Immature natural killer cell (primary cell): ENCODE measurements at regions not wholly inside any gene's neighbourhood (a gene's known extent, or its start where the extent isn't known, plus 50 kb on each side); places are given as distances from the start of the nearest gene placed in this dataset.

Experiments used
- DNase-seq, 3 donors: peaks; one replicate each; pipeline ENCODE4 v3.0.0; 2022; ENCODE audit warnings: mixed read lengths in 1 of 3
- H3K27ac Mint-ChIP-seq, 6 donors: one replicate each; pipeline ENCODE4 v1.8.0; 2020; ENCODE audit warnings: mixed read lengths in 6 of 6, mild to moderate bottlenecking in 5 of 6, inconsistent platforms in 4 of 6, moderate library complexity in 3 of 6
- H3K27me3 Mint-ChIP-seq, 3 donors: one replicate each; pipeline ENCODE4 v1.8.0; 2020 to 2021; ENCODE audit warnings: low read depth in 3 of 3, mild to moderate bottlenecking in 3 of 3, mixed read lengths in 3 of 3, moderate library complexity in 3 of 3, inconsistent platforms in 1 of 3
- H3K36me3 Mint-ChIP-seq, 3 donors: one replicate each; pipeline ENCODE4 v1.8.0; 2020; ENCODE audit warnings: mixed read lengths in 3 of 3, inconsistent platforms in 2 of 3, mild to moderate bottlenecking in 2 of 3
- H3K4me1 Mint-ChIP-seq, 2 donors: one replicate each; pipeline ENCODE4 v1.8.0; 2020; ENCODE audit warnings: inconsistent platforms in 2 of 2, mild to moderate bottlenecking in 2 of 2, mixed read lengths in 2 of 2, moderate library complexity in 1 of 2
- H3K4me3 Mint-ChIP-seq, 5 donors: one replicate each; pipeline ENCODE4 v1.8.0; 2020; ENCODE audit warnings: mild to moderate bottlenecking in 5 of 5, mixed read lengths in 5 of 5, inconsistent platforms in 3 of 5, moderate library complexity in 3 of 5
- H3K9me3 Mint-ChIP-seq, 6 donors: one replicate each; pipeline ENCODE4 v1.8.0; 2020; ENCODE audit warnings: mild to moderate bottlenecking in 6 of 6, mixed read lengths in 6 of 6, inconsistent platforms in 4 of 6, moderate library complexity in 3 of 6

- Mint-ChIP-seq H3K36me3 (no peaks in the 10 kb centered on the region), H3K9me3 (peaks cover 3 to 49% (median 8%) of the 10 kb centered on the region in 6 donors), H3K27ac (no peak overlapping the region), H3K4me3 (no peak overlapping the region), H3K4me1 (no peaks in the 10 kb centered on the region), H3K27me3 (no peaks in the 10 kb centered on the region)
- no peak for DNase-seq
Measured at GRCh38 chr4:27917381-27917780, 1056.7 kb downstream of the STIM2 start.

GRCh38 chr4:27921231-27921630, 1060.6 kb downstream of the STIM2 start:
- Mint-ChIP-seq H3K27ac (no peak overlapping the region), H3K9me3 (peaks cover 2 to 51% (median 9%) of the 10 kb centered on the region in 6 donors), H3K4me3 (no peak overlapping the region), H3K4me1 (no peaks in the 10 kb centered on the region), H3K36me3 (no peaks in the 10 kb centered on the region), H3K27me3 (peaks cover 0 to 2% (median 0%) of the 10 kb centered on the region in 3 donors)
- DNase-seq: no peak

- H3K4me1 Mint-ChIP-seq: no peaks in the 10 kb centered on the region
- no peak overlapping the region for H3K27ac Mint-ChIP-seq
- H3K4me3 Mint-ChIP-seq: no peak overlapping the region
- DNase-seq: no peak
- H3K9me3 Mint-ChIP-seq: peaks cover 9 to 43% (median 16%) of the 10 kb centered on the region in 6 donors
- no peaks in the 10 kb centered on the region for H3K36me3 Mint-ChIP-seq
- peaks cover 0 to 2% (median 0%) of the 10 kb centered on the region in 3 donors for H3K27me3 Mint-ChIP-seq
Measured at GRCh38 chr4:27928761-27929540, 1068.3 kb downstream of the STIM2 start.

GRCh38 chr4:27930291-27930690, 1069.7 kb downstream of the STIM2 start:
- H3K36me3 Mint-ChIP-seq: no peaks in the 10 kb centered on the region
- no peak overlapping the region for H3K27ac Mint-ChIP-seq
- DNase-seq: no peak
- H3K9me3 Mint-ChIP-seq: peaks cover 9 to 43% (median 17%) of the 10 kb centered on the region in 6 donors
- H3K27me3 Mint-ChIP-seq: peaks cover 0 to 2% (median 0%) of the 10 kb centered on the region in 3 donors
- H3K4me1 Mint-ChIP-seq: no peaks in the 10 kb centered on the region
- no peak overlapping the region for H3K4me3 Mint-ChIP-seq

- Mint-ChIP-seq H3K36me3 (no peaks in the 10 kb centered on the region), H3K27me3 (peaks cover 0 to 2% (median 0%) of the 10 kb centered on the region in 3 donors), H3K4me3 (no peak overlapping the region), H3K9me3 (peaks cover 7 to 46% (median 19%) of the 10 kb centered on the region in 6 donors), H3K4me1 (no peaks in the 10 kb centered on the region), H3K27ac (no peak overlapping the region)
- no peak for DNase-seq
Measured at GRCh38 chr4:27930976-27931375, 1070.3 kb downstream of the STIM2 start.

- no peak for DNase-seq
- H3K4me3 Mint-ChIP-seq: no peak overlapping the region
- peaks cover 0 to 2% (median 0%) of the 10 kb centered on the region in 3 donors for H3K27me3 Mint-ChIP-seq
- no peaks in the 10 kb centered on the region for H3K36me3 Mint-ChIP-seq
- no peak overlapping the region for H3K27ac Mint-ChIP-seq
- H3K9me3 Mint-ChIP-seq: peaks cover 7 to 42% (median 19%) of the 10 kb centered on the region in 6 donors
- no peaks in the 10 kb centered on the region for H3K4me1 Mint-ChIP-seq
Measured at GRCh38 chr4:27931584-27931983, 1070.9 kb downstream of the STIM2 start.

GRCh38 chr4:27934871-27935270, 1074.2 kb downstream of the STIM2 start:
- Mint-ChIP-seq H3K4me1 (no peaks in the 10 kb centered on the region), H3K27ac (no peak overlapping the region), H3K36me3 (no peaks in the 10 kb centered on the region), H3K4me3 (no peak overlapping the region), H3K27me3 (no peaks in the 10 kb centered on the region), H3K9me3 (peaks cover 0 to 24% (median 10%) of the 10 kb centered on the region in 6 donors)
- no peak for DNase-seq

GRCh38 chr4:27946799-27947198, 1086.2 kb downstream of the STIM2 start:
- H3K36me3 Mint-ChIP-seq: no peaks in the 10 kb centered on the region
- peaks cover under 1 to 23% (median 11%) of the 10 kb centered on the region in 6 donors for H3K9me3 Mint-ChIP-seq
- H3K4me1 Mint-ChIP-seq: no peaks in the 10 kb centered on the region
- H3K27me3 Mint-ChIP-seq: no peaks in the 10 kb centered on the region
- H3K4me3 Mint-ChIP-seq: no peak overlapping the region
- H3K27ac Mint-ChIP-seq: no peak overlapping the region
- DNase-seq: no peak

- Mint-ChIP-seq H3K9me3 (peaks cover under 1 to 21% (median 11%) of the 10 kb centered on the region in 6 donors), H3K4me3 (no peak overlapping the region)
Measured at GRCh38 chr4:27947302-27947701, 1086.7 kb downstream of the STIM2 start.

GRCh38 chr4:27964095-27964494, 1103.5 kb downstream of the STIM2 start:
- Mint-ChIP-seq H3K27me3 (peaks cover 0 to 2% (median 0%) of the 10 kb centered on the region in 3 donors), H3K4me3 (no peak overlapping the region), H3K9me3 (peaks cover 0 to 40% (median 15%) of the 10 kb centered on the region in 6 donors), H3K36me3 (no peaks in the 10 kb centered on the region), H3K27ac (no peak overlapping the region), H3K4me1 (no peaks in the 10 kb centered on the region)
- DNase-seq: no peak

More at GRCh38 chr4:27947302-27947701, 1086.7 kb downstream of the STIM2 start:
- Mint-ChIP-seq H3K27me3 (no peaks in the 10 kb centered on the region), H3K4me1 (no peaks in the 10 kb centered on the region), H3K27ac (no peak overlapping the region), H3K36me3 (no peaks in the 10 kb centered on the region)
- DNase-seq: no peak

GRCh38 chr4:27966664-27967063, 1106.0 kb downstream of the STIM2 start:
- Mint-ChIP-seq H3K27ac (no peak overlapping the region), H3K27me3 (no peaks in the 10 kb centered on the region), H3K4me1 (no peaks in the 10 kb centered on the region), H3K4me3 (no peak overlapping the region), H3K9me3 (peaks cover 5 to 36% (median 18%) of the 10 kb centered on the region in 6 donors), H3K36me3 (no peaks in the 10 kb centered on the region)
- no peak for DNase-seq

- Mint-ChIP-seq H3K9me3 (peaks cover 9 to 48% (median 37%) of the 10 kb centered on the region in 6 donors), H3K27ac (no peak overlapping the region), H3K27me3 (no peaks in the 10 kb centered on the region), H3K4me3 (no peak overlapping the region), H3K4me1 (no peaks in the 10 kb centered on the region), H3K36me3 (peaks cover 0 to 4% (median 0%) of the 10 kb centered on the region in 3 donors)
- DNase-seq: no peak
Measured at GRCh38 chr4:27973056-27973455, 1112.4 kb downstream of the STIM2 start.

- DNase-seq: no peak
- Mint-ChIP-seq H3K4me3 (no peak overlapping the region), H3K27me3 (no peaks in the 10 kb centered on the region), H3K27ac (no peak overlapping the region), H3K4me1 (no peaks in the 10 kb centered on the region), H3K36me3 (peaks cover 0 to 4% (median 0%) of the 10 kb centered on the region in 3 donors), H3K9me3 (peaks cover 9 to 46% (median 36%) of the 10 kb centered on the region in 6 donors)
Measured at GRCh38 chr4:27973700-27974099, 1113.1 kb downstream of the STIM2 start.

- Mint-ChIP-seq H3K27ac (no peak overlapping the region), H3K4me3 (no peak overlapping the region), H3K9me3 (peaks cover 11 to 46% (median 35%) of the 10 kb centered on the region in 6 donors), H3K4me1 (no peaks in the 10 kb centered on the region), H3K27me3 (peaks cover 0 to 2% (median 0%) of the 10 kb centered on the region in 3 donors), H3K36me3 (peaks cover 3 to 5% (median 4%) of the 10 kb centered on the region in 3 donors)
- no peak for DNase-seq
Measured at GRCh38 chr4:27974339-27974738, 1113.7 kb downstream of the STIM2 start.
